Calu3 (cell line): ENCODE measurements at regions not wholly inside any gene's neighbourhood (a gene's known extent, or its start where the extent isn't known, plus 50 kb on each side); places are given as distances from the start of the nearest gene placed in this dataset.

ENCODE experiments used
- BruUV-seq: library from RNA; stranded (reverse); fragments of 400-500 nt; replicated peaks from 2 replicates; lab custom pipeline; 2021; lab: Mats Ljungman, UMichigan
- CTCF ChIA-PET: fragments of 300-600 bp; sonication (Branson Sonifier 250); formaldehyde crosslinking; loops from one replicate; lab custom pipeline; 2022; ENCODE audit warnings: antibody characterized with exemption; lab: Charles Lee
- DNase-seq: peaks from one replicate; pipeline ENCODE4 v3.0.0; 2022
- H3K27ac Mint-ChIP-seq: one replicate; pipeline ENCODE4 v1.8.0; 2022; ENCODE audit warnings: mixed read lengths; ENCODE audit not compliant: unreplicated experiment
- H3K27me3 Mint-ChIP-seq: one replicate; pipeline ENCODE4 v1.8.0; 2022; ENCODE audit warnings: mixed read lengths; ENCODE audit not compliant: unreplicated experiment
- H3K36me3 Mint-ChIP-seq: one replicate; pipeline ENCODE4 v1.8.0; 2022; ENCODE audit warnings: mild to moderate bottlenecking, moderate library complexity, mixed read lengths; ENCODE audit not compliant: insufficient read depth, unreplicated experiment
- H3K4me1 Mint-ChIP-seq: one replicate; pipeline ENCODE4 v1.8.0; 2022; ENCODE audit warnings: mild to moderate bottlenecking, low read depth, mixed read lengths; ENCODE audit not compliant: unreplicated experiment
- H3K4me3 Mint-ChIP-seq: one replicate; pipeline ENCODE4 v1.8.0; 2022; ENCODE audit warnings: mild to moderate bottlenecking, low read depth, moderate library complexity, mixed read lengths; ENCODE audit not compliant: unreplicated experiment
- H3K9me3 Mint-ChIP-seq: one replicate; pipeline ENCODE4 v1.8.0; 2022; ENCODE audit warnings: low read depth, mixed read lengths; ENCODE audit not compliant: unreplicated experiment
- intact Hi-C: fragments of 100-400 bp; cut with micrococcal nuclease; formaldehyde crosslinking; loops from one replicate; pipeline ENCODE4 v1.10.0; 2022; ENCODE audit not compliant: unreplicated experiment
- TF ChIP-seq, protein P1 (sequence below): fragments of 200-600 bp; IDR thresholded peaks from one replicate; pipeline ENCODE4 v1.8.0; 2022; ENCODE audit warnings: antibody characterized with exemption; ENCODE audit not compliant: unreplicated experiment

DNA sequence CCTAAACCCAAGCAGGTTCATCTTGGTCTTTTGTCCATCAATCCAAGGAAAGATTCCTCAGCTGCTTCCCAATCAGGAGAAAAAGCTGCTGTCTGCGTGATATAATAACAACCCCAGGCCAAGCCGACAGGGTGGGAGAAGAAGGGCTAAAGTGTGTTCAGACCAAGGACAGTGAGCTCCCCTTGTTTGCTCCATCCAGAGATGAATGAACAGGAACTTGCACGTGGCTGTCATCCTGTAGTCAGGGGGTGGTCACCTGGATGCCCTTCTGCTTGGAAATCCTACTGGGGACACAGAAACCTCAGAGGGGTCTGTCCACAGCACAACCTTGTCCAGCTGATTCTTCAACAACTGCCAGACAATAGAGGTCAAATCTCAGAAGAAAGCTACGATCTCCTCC lies 414.5 kb downstream of the SOX9 start:
- peaks cover 22% of the 10 kb centered on the region for H3K4me1 Mint-ChIP-seq
- CTCF ChIA-PET: no interaction called here

GRCh38 chr17:72535779-72536178 lies 415.0 kb downstream of the SOX9 start:
- H3K27me3 Mint-ChIP-seq: no peaks in the 10 kb centered on the region
- no TSS peak for BruUV-seq
- CTCF ChIA-PET: no interaction called here

More for the DNA sequence above, 414.5 kb downstream of the SOX9 start:
- TF ChIP-seq, protein P1, sequence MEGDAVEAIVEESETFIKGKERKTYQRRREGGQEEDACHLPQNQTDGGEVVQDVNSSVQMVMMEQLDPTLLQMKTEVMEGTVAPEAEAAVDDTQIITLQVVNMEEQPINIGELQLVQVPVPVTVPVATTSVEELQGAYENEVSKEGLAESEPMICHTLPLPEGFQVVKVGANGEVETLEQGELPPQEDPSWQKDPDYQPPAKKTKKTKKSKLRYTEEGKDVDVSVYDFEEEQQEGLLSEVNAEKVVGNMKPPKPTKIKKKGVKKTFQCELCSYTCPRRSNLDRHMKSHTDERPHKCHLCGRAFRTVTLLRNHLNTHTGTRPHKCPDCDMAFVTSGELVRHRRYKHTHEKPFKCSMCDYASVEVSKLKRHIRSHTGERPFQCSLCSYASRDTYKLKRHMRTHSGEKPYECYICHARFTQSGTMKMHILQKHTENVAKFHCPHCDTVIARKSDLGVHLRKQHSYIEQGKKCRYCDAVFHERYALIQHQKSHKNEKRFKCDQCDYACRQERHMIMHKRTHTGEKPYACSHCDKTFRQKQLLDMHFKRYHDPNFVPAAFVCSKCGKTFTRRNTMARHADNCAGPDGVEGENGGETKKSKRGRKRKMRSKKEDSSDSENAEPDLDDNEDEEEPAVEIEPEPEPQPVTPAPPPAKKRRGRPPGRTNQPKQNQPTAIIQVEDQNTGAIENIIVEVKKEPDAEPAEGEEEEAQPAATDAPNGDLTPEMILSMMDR: no peak
- H3K36me3 Mint-ChIP-seq: peaks cover 33% of the 10 kb centered on the region
- no TSS peak for BruUV-seq
- H3K9me3 Mint-ChIP-seq: peaks cover 3% of the 10 kb centered on the region
- no peak overlapping the region for H3K4me3 Mint-ChIP-seq
- H3K27ac Mint-ChIP-seq: no peak overlapping the region
- H3K27me3 Mint-ChIP-seq: no peaks in the 10 kb centered on the region
- DNase-seq: no peak
- intact Hi-C loops: no loop called here

DNA sequence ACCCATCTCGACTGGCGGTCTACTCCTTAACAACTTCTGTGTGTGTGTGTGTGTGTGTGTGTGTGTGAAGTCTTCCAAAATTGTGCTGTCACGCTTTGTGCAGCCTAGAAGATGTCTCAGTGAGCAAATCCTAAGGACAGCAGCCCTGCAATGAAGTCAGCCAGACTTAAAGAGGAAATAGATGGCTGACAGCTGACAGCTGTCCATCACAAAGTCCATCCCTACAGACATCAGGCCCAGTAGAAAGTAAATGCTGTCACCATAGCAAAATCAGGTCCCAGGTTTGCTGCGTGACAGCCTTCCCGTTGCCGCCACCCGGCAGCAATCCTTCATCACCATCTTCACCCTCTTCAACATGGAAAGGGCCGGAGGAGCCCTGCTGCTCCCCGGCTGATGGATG lies 416.0 kb downstream of the SOX9 start:
- H3K27ac Mint-ChIP-seq: no peak overlapping the region
- DNase-seq: no peak
- intact Hi-C loops: no loop called here
- TF ChIP-seq, protein P1: no peak
- CTCF ChIA-PET: no interaction called here
- peaks cover 15% of the 10 kb centered on the region for H3K4me1 Mint-ChIP-seq
- H3K36me3 Mint-ChIP-seq: peaks cover 25% of the 10 kb centered on the region
- H3K27me3 Mint-ChIP-seq: no peaks in the 10 kb centered on the region
- H3K4me3 Mint-ChIP-seq: no peak overlapping the region
- BruUV-seq: no TSS peak
- H3K9me3 Mint-ChIP-seq: peaks cover 2% of the 10 kb centered on the region

More at GRCh38 chr17:72535779-72536178, 415.0 kb downstream of the SOX9 start:
- H3K36me3 Mint-ChIP-seq: peaks cover 30% of the 10 kb centered on the region
- H3K9me3 Mint-ChIP-seq: peaks cover 3% of the 10 kb centered on the region
- DNase-seq: no peak
- H3K4me3 Mint-ChIP-seq: no peak overlapping the region
- peaks cover 21% of the 10 kb centered on the region for H3K4me1 Mint-ChIP-seq
- intact Hi-C loops: no loop called here
- H3K27ac Mint-ChIP-seq: no peak overlapping the region
- TF ChIP-seq, protein P1: no peak

DNA sequence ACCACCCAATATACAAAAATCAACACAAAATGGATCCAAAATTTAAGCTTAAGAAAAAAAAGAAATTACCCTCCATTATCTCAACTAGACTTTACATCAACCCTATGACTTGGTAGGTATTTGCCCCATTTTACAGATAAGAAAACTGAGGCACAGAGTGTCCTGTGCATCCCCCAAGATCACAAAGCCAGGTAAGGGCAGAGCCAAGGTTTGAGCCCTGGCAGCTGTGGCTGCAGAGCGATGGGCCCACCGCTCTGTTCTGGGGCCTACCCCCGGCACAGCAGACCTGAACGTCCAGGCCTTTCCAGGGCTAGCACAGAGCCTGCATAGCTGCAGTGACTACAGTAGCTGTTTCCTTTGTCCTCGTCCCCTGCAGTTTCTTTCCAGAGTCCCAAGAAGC lies 417.6 kb downstream of the SOX9 start:
- H3K4me1 Mint-ChIP-seq: peaks cover 10% of the 10 kb centered on the region
- intact Hi-C loops: no loop called here
- peaks cover 21% of the 10 kb centered on the region for H3K36me3 Mint-ChIP-seq
- H3K9me3 Mint-ChIP-seq: no peaks in the 10 kb centered on the region
- no peaks in the 10 kb centered on the region for H3K27me3 Mint-ChIP-seq
- no peak overlapping the region for H3K4me3 Mint-ChIP-seq
- CTCF ChIA-PET: no interaction called here
- no TSS peak for BruUV-seq
- no peak for DNase-seq
- TF ChIP-seq, protein P1: no peak
- H3K27ac Mint-ChIP-seq: no peak overlapping the region
